ENCODE measurements at regions not wholly inside any gene's neighbourhood (a gene's known extent, or its start where the extent isn't known, plus 50 kb on each side); places are given as distances from the start of the nearest gene placed in this dataset.

- no peak for DNase-seq
- Histone ChIP-seq H3K4me1 (no peaks in the 10 kb centered on the region), H3K27ac (no peak overlapping the region), H3K9me3 (peaks cover 0 to 17% (median 2%) of the 10 kb centered on the region in 8 donors), H3K27me3 (replicated peaks in 1 of 7) (no peaks in the 10 kb centered on the region), H3K4me3 (no peak overlapping the region), H3K36me3 (no peaks in the 10 kb centered on the region)
- intact Hi-C loops (cut with DNase I; ENCODE audit: low total_unique reads): no loop called here
- TF ChIP-seq POLR2A (IDR thresholded peaks at IDR 0.05) (no peak), CTCF (IDR thresholded peaks at IDR 0.05 in 8 of 11, conservative IDR thresholded peaks at IDR 0.05 in 3 of 11) (no peak)
- 79 to 94% (median 85%) methylated on average over 1 of the region's 1 CpG for WGBS, 5 donors
Measured at GRCh38 chr4:43136752-43137151, 244.2 kb downstream of the GRXCR1 start.

GRCh38 chr4:43146198-43146597 is 253.7 kb downstream of the GRXCR1 start:
- Histone ChIP-seq H3K4me3 (no peak overlapping the region), H3K27me3 (replicated peaks in 1 of 7) (no peaks in the 10 kb centered on the region), H3K4me1 (no peaks in the 10 kb centered on the region), H3K36me3 (no peaks in the 10 kb centered on the region), H3K27ac (no peak overlapping the region), H3K9me3 (no peaks in the 10 kb centered on the region)
- intact Hi-C loops (cut with DNase I; ENCODE audit: low total_unique reads): no loop called here
- WGBS, 5 donors: 41 to 68% (median 49%) methylated on average over 3 of the region's 3 CpGs
- no peak for TF ChIP-seq CTCF (IDR thresholded peaks at IDR 0.05 in 8 of 11, conservative IDR thresholded peaks at IDR 0.05 in 3 of 11)
- no peak for TF ChIP-seq POLR2AphosphoS5 (IDR thresholded peaks at IDR 0.05)
- TF ChIP-seq POLR2A (IDR thresholded peaks at IDR 0.05): no peak
- no peak for DNase-seq

GRCh38 chr4:43148481-43148880 is 256.0 kb downstream of the GRXCR1 start:
- Histone ChIP-seq H3K4me1 (no peaks in the 10 kb centered on the region), H3K27ac (no peak overlapping the region), H3K27me3 (replicated peaks in 1 of 7) (no peaks in the 10 kb centered on the region), H3K36me3 (no peaks in the 10 kb centered on the region), H3K4me3 (no peak overlapping the region), H3K9me3 (peaks cover 0 to 6% (median 0%) of the 10 kb centered on the region in 8 donors)
- intact Hi-C loops (cut with DNase I; ENCODE audit: low total_unique reads): no loop called here
- DNase-seq: no peak
- WGBS, 5 donors: 79 to 92% (median 83%) methylated on average over 2 of the region's 2 CpGs
- no peak for TF ChIP-seq CTCF (IDR thresholded peaks at IDR 0.05 in 8 of 11, conservative IDR thresholded peaks at IDR 0.05 in 3 of 11)
- TF ChIP-seq POLR2A (IDR thresholded peaks at IDR 0.05): no peak
- TF ChIP-seq POLR2AphosphoS5 (IDR thresholded peaks at IDR 0.05): no peak

GRCh38 chr4:43163101-43163792 is 270.7 kb downstream of the GRXCR1 start:
- intact Hi-C loops (cut with DNase I; ENCODE audit: low total_unique reads): no loop called here
- 53 to 59% (median 56%) methylated on average over 5 of the region's 5 CpGs for WGBS, 5 donors
- H3K27ac ChIP-seq: no peak overlapping the region

More at GRCh38 chr4:43163101-43163792, 270.7 kb downstream of the GRXCR1 start:
- Histone ChIP-seq H3K9me3 (peaks cover 0 to 5% (median 0%) of the 10 kb centered on the region in 8 donors), H3K4me3 (no peak overlapping the region), H3K27me3 (replicated peaks in 1 of 7) (no peaks in the 10 kb centered on the region), H3K36me3 (no peaks in the 10 kb centered on the region), H3K4me1 (no peaks in the 10 kb centered on the region)
- no peak for DNase-seq
- TF ChIP-seq POLR2A (IDR thresholded peaks at IDR 0.05) (no peak), CTCF (IDR thresholded peaks at IDR 0.05 in 8 of 11, conservative IDR thresholded peaks at IDR 0.05 in 3 of 11) (no peak), POLR2AphosphoS5 (IDR thresholded peaks at IDR 0.05) (no peak)
